SIG-M5 treated with dmso at 0.1 percent for 504 hours (cell line): ENCODE measurements at regions not wholly inside any gene's neighbourhood (a gene's known extent, or its start where the extent isn't known, plus 50 kb on each side); places are given as distances from the start of the nearest gene placed in this dataset.

Source experiments
- DNase-seq: peaks from one replicate; lab custom pipeline; 2025; ENCODE audit not compliant: unreplicated experiment; lab: John Stamatoyannopoulos, UW

- no peak for DNase-seq
Observed at GRCh38 chr14:54339771-54340170, 57.0 kb upstream of the CDKN3 start.

GRCh38 chr14:54342806-54343205 is 54.0 kb upstream of the CDKN3 start:
- DNase-seq = no peak

- no peak for DNase-seq
Observed at GRCh38 chr14:54343272-54344121, 53.3 kb upstream of the CDKN3 start.

- no peak for DNase-seq
Observed at GRCh38 chr14:54344445-54344844, 52.4 kb upstream of the CDKN3 start.

GRCh38 chr14:54346257-54346656 is 50.5 kb upstream of the CDKN3 start:
- no peak for DNase-seq
